ENCODE measurements at regions not wholly inside any gene's neighbourhood (a gene's known extent, or its start where the extent isn't known, plus 50 kb on each side); places are given as distances from the start of the nearest gene placed in this dataset.

DNA sequence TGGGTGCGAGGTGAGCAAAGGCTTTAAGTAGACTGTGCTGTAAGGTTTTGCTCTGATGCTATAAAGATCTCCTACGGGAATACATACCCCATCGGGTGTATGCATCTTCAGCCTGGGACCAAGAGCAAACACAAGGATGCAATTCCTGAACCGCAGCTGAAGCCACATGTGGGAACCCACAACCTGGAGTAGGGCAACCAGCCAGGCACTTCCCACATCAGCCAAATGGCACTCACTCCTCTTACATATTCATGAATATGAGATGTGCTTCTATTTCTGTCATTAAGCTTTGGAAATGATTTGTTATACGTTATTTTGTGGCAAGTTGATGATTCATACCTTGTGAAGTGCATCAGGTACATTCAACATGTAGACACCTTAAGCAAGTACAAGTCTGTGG is 619.2 kb downstream of the C6orf118 start:
- CTCF ChIA-PET: no interaction called here
- POLR2A ChIA-PET: no interaction called here
- no peaks in the 10 kb centered on the region for H3K9me3 ChIP-seq
- Mint-ChIP-seq H3K27ac (ENCODE audit: unreplicated experiment) (no peak overlapping the region), H3K27me3 (ENCODE audit: insufficient read depth, unreplicated experiment) (no peaks in the 10 kb centered on the region), H3K4me1 (ENCODE audit: low read depth, unreplicated experiment) (no peaks in the 10 kb centered on the region), H3K9me3 (ENCODE audit: unreplicated experiment) (no peaks in the 10 kb centered on the region), H3K4me3 (ENCODE audit: unreplicated experiment) (no peak overlapping the region), H3K36me3 (ENCODE audit: insufficient read depth, unreplicated experiment) (no peaks in the 10 kb centered on the region)
- DNase-seq: no peak
- no TSS peak for BruUV-seq (replicated peaks)
- intact Hi-C loops (cut with micrococcal nuclease; ENCODE audit: unreplicated experiment): no loop called here
- no peak for TF ChIP-seq CTCF (IDR thresholded peaks at IDR 0.05; ENCODE audit: insufficient read depth in 1 of 2, low read depth in 1 of 2, low read length in 1 of 2, severe bottlenecking in 1 of 2, unreplicated experiment in 1 of 2)
- no peaks in the 10 kb centered on the region for H3K36me3 ChIP-seq (ENCODE audit: control insufficient read depth, insufficient read depth, low read length)
- H3K27me3 ChIP-seq (replicated peaks; ENCODE audit: control insufficient read depth, insufficient read depth, low read length): no peaks in the 10 kb centered on the region
- no peaks in the 10 kb centered on the region for H3K4me1 ChIP-seq
- no peak overlapping the region for H3K4me3 ChIP-seq (ENCODE audit: low read depth, low read length)

DNA sequence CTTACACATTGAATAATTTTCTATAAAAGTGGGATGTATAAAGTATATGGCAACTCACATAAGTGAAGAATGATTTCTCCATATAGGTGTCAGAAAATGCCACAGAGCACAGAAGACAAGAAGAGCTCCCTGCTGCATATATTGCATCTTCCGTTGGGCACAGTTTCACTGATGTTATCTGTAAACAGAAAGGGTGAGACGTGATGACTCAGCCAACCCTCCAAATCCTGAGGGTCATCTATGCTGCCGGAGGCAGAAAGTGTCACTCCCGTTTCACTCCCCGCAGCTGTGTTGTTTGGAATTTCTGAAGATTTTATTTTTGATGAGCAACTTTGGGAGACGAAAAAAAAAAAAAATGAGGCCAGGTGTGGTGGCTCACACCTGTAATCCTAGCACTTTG is 644.1 kb downstream of the C6orf118 start:
- Mint-ChIP-seq H3K4me3 (ENCODE audit: unreplicated experiment) (no peak overlapping the region), H3K27ac (ENCODE audit: unreplicated experiment) (no peak overlapping the region), H3K4me1 (ENCODE audit: low read depth, unreplicated experiment) (no peaks in the 10 kb centered on the region), H3K27me3 (ENCODE audit: insufficient read depth, unreplicated experiment) (no peaks in the 10 kb centered on the region), H3K9me3 (ENCODE audit: unreplicated experiment) (no peaks in the 10 kb centered on the region), H3K36me3 (ENCODE audit: insufficient read depth, unreplicated experiment) (no peaks in the 10 kb centered on the region)
- no peak for DNase-seq
- Histone ChIP-seq H3K4me1 (no peaks in the 10 kb centered on the region), H3K36me3 (ENCODE audit: control insufficient read depth, insufficient read depth, low read length) (no peaks in the 10 kb centered on the region), H3K27me3 (replicated peaks; ENCODE audit: control insufficient read depth, insufficient read depth, low read length) (no peaks in the 10 kb centered on the region), H3K4me3 (ENCODE audit: low read depth, low read length) (no peak overlapping the region), H3K9me3 (no peaks in the 10 kb centered on the region)
- ChIA-PET POLR2A (no interaction called here), CTCF (no interaction called here)
- BruUV-seq (replicated peaks): no TSS peak
- no peak for TF ChIP-seq CTCF (IDR thresholded peaks at IDR 0.05; ENCODE audit: insufficient read depth in 1 of 2, low read depth in 1 of 2, low read length in 1 of 2, severe bottlenecking in 1 of 2, unreplicated experiment in 1 of 2)
- intact Hi-C loops (cut with micrococcal nuclease; ENCODE audit: unreplicated experiment): no loop called here

DNA sequence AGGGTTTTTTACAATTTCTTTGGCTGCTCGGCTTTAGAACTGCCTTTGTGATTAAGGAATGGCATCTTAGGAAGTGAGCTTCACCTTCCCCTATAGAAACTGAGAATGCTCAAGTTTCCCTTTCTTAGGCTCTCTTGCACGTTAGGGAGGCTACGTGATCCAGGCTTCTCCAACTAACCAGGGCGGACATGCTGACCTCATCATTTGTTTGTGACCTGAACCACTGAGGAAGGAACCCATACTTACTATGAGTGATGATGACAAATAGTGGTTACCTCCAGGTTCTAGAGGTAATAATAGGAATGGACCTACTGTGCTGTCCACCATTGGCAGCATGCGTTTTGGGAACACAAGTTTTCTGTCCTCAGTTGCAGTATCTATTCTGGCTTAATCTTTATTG is 645.8 kb downstream of the C6orf118 start:
- ChIA-PET CTCF (no interaction called here), POLR2A (no interaction called here)
- H3K36me3 ChIP-seq (ENCODE audit: control insufficient read depth, insufficient read depth, low read length): no peaks in the 10 kb centered on the region
- no peak for DNase-seq
- intact Hi-C loops (cut with micrococcal nuclease; ENCODE audit: unreplicated experiment): no loop called here
- no peaks in the 10 kb centered on the region for H3K36me3 Mint-ChIP-seq (ENCODE audit: insufficient read depth, unreplicated experiment)
- no peak overlapping the region for H3K4me3 Mint-ChIP-seq (ENCODE audit: unreplicated experiment)
- no peaks in the 10 kb centered on the region for H3K27me3 Mint-ChIP-seq (ENCODE audit: insufficient read depth, unreplicated experiment)
- no peaks in the 10 kb centered on the region for H3K27me3 ChIP-seq (replicated peaks; ENCODE audit: control insufficient read depth, insufficient read depth, low read length)
- H3K9me3 ChIP-seq: no peaks in the 10 kb centered on the region
- TF ChIP-seq CTCF (IDR thresholded peaks at IDR 0.05; ENCODE audit: insufficient read depth in 1 of 2, low read depth in 1 of 2, low read length in 1 of 2, severe bottlenecking in 1 of 2, unreplicated experiment in 1 of 2): no peak
- no peaks in the 10 kb centered on the region for H3K9me3 Mint-ChIP-seq (ENCODE audit: unreplicated experiment)
- no peaks in the 10 kb centered on the region for H3K4me1 Mint-ChIP-seq (ENCODE audit: low read depth, unreplicated experiment)
- no peak overlapping the region for H3K27ac Mint-ChIP-seq (ENCODE audit: unreplicated experiment)
- H3K4me1 ChIP-seq: no peaks in the 10 kb centered on the region
- BruUV-seq (replicated peaks): no TSS peak
- H3K4me3 ChIP-seq (ENCODE audit: low read depth, low read length): no peak overlapping the region

All from Caco-2 (cell line).